Epidermal melanocyte (primary cell): ENCODE measurements at regions not wholly inside any gene's neighbourhood (a gene's known extent, or its start where the extent isn't known, plus 50 kb on each side); places are given as distances from the start of the nearest gene placed in this dataset.

Source experiments
- DNase-seq: peaks from one replicate; pipeline ENCODE4 v3.0.0; 2011; ENCODE audit warnings: low spot score; ENCODE audit not compliant: insufficient read length

DNA sequence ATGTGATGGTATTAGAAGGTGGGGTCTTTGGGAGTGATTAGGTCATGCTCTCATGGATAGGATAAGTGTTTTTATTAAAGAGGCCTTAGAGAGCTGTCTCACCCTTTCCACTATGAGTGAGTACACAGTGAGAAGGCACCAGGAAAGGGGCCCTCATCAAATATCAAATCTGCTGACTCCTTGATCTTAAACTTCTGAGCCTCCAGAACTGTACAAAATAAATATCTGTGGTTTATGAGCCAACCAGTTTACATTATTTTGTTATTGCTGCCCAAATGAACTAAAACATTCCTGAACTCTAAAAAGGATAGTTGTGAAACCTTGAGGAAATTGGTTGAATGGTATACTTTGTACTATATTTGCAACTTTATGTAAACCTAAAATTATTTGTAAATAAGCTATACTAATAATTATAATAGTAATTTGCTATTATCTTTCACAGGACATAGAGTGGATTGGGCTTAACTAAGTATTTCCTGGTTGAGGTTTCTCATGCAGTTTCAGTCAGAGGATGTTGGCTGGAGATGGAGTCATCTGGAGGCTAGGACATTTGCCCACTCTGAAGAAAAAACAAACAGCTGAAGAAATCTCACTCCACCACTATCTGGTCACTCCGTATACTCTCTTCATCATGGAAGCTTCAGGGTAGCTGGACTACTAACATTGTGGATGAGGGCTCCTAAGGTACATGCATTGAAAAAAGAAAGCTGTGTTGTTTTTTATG lies 1068.6 kb upstream of the CADM2 start:
- no peak for DNase-seq

DNA sequence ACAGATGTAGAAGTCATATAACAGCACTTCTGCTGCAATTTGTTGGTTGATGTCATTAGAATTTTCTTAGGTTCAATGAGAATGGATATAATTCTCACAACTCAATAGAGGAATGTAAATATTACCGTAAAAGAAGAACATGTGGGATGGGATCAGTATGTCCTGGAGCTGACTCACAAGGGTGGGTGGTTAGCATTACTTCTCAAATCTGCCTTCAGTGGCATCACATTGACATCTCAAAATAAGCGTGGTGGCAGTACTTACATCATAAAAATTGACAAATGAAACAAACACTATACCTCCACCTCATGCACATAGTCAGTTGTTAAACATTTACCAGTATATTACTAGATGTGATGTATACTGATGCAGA lies 1068.0 kb upstream of the CADM2 start:
- no peak for DNase-seq

DNA sequence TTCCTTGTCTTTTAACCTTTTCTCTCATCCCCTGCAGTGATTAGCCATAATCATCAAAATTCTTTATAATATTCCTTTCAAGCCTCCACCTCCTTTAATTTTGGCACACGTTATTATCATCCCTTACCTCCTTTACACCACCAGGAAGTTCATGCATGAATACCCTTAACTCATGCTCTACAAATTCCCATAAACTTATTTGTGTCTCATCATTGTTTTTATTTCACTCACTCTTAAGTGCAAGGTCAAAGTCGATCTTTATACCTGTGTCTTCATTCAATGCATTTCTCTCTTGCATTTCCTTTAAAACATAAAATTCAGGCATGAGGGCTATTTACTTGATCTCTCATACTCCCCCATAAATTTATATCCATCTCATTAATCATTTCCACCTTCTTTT lies 1064.6 kb upstream of the CADM2 start:
- no peak for DNase-seq

DNA sequence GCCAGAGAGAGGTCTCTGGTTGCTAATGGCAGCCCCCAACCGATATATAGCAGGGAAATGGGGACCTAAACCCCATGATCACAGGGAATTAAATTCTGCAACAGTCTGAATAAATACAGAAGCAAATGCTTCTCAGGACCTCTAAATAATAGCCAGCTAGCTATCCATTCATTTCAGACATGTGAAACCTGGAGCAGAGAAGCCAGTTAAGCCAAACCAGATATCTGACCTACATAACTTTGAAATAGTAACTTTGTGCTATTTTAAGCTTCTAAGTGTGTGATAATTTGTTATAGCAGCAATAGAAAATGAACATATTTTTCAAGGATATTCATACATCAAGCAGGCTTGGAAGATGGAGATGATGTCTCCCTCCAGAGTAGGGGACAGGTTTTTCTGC lies 1062.9 kb upstream of the CADM2 start:
- no peak for DNase-seq

DNA sequence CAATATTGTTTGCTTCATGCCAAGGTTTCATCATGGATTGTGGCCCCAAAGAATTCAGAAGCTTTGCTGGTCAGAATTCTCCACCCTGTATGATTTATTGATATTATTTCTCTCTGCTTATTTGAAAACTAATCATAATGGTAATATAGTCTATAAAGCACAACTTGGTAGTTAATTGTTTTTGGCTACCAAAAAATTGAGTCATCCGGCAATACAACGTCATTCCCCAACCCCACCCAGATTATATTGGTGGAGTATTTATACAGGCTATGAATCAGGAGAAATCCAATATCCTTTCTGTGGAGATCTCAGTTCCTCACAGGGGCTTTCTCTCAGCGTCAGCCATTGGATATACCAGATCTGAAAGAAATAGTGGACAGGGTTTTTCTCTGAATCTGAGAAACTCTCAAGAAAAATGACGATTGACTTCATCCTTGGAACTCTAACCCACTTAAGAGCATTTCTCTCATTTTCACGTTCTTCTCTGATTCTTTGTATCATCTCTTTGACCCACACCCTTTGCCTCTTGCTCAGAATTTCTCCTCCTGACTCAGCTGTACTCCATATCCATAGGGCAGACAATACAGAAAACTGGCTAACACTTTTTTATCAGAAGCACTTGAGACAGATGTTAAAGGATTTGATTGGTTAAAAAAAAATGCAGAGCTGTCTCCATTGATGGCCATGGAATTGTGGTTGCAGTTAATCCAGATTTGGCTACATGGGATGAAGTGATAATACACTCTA lies 1055.8 kb upstream of the CADM2 start:
- no peak for DNase-seq

DNA sequence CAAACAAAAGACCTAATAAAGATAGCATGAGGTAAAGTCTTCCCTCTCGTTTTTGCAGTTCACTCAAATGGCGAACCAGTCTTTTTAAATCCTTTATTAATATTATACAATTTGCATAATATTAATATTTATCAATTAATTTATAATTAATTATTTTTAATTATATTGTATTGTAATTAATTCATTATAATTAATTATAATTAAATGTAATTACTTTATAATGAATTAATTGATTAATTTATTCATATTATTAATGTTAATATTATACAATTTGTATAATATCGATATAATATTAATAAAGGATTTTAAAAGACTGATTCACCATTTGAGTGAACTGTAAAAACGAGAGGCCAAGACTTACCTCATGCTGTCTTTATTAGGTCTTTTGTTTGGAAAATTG lies 1045.4 kb upstream of the CADM2 start:
- no peak for DNase-seq

DNA sequence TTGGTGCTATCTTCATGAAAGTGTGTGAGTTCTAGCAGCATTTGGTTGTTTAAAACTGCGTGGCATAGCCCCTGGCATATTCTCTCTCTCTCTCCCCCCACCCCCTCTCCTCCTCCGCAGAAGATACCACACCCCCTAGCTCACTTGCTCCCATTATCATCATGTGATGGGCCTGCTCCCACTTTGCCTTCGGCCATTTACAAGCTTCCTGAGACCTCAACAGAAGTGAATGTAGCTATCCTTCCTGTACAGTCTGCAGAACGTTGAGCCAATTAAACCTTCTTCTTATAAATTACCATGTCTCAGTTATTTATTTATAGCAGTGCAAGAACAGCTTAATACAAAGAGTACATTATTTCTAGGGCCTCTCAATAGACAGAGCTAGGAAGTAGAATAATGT lies 1032.5 kb upstream of the CADM2 start:
- DNase-seq: peak; percentile 39

DNA sequence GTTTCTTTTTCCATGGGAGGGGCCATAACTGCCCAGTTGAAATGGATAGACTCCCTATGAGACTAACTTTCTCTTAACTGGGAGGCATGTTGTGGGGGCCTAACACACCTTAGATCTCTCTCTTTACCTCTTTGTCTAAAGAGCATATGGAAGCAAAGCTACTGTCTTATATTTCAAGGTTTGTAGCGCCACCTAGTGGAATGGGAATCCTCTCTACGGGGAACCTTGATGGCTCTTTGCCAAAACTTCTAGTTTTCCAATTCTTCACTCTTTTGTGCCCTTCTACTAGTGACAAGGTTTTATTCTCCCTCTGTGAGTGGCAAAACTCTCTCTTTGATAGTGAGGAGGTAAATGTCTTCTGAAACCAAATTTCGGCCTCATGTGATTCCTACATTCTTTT lies 1030.4 kb upstream of the CADM2 start:
- no peak for DNase-seq

DNA sequence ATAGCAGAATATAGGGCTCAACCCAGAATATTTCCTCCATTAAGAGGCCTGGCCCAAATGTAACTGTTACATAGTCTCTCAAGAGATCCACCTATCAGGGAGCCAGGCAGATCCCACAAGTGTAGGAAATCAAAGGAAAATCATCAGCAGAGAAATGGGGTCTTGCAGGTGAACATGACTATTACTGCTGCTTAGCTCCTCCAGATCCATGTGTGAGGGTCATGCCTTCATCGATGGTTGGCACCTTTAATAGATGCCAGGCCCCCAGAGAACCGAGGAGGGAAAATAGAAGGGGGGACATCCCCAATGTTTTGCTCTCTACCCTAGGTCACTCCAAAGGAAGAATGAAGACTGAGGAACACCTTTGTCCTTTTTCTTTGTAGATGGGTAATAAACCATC lies 1029.9 kb upstream of the CADM2 start:
- DNase-seq: no peak

DNA sequence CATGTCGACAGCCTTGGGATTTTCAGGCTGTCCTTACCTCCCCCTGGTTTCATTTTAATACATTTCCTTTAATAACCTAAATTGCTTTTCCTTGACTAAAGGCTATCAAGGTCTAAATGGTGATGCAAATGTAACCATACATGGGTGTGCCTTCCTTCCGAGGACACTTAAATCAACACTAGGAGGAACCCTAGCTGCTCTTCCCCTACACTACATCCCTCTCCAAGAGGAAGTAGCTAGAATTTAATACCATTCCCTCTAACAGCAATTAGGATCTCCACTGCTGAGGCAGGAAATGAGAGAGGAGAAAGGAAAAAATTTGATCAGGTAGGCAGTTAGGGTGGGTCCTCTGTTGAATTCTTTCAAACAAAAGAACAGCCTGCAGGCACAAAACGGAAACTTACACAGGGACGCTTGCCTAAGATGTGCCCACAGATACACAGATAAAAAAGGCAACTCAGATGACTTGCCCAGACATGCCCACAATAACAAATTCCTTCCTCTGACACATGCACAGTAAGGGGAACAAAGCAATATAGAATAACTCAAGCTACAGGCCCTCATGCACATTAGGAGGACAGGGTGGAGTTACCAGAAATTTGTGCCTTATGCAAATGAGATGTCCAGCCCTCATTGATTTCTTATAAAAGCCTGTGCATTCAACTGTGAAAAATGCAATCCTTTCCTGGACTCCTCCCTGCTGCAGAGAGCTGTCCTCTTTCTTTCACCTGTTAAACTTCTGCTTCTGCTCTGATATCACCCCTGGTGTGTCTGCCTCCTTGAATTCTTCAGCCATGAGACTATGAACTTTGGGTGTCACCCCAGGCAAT lies 1024.4 kb upstream of the CADM2 start:
- DNase-seq: no peak

DNA sequence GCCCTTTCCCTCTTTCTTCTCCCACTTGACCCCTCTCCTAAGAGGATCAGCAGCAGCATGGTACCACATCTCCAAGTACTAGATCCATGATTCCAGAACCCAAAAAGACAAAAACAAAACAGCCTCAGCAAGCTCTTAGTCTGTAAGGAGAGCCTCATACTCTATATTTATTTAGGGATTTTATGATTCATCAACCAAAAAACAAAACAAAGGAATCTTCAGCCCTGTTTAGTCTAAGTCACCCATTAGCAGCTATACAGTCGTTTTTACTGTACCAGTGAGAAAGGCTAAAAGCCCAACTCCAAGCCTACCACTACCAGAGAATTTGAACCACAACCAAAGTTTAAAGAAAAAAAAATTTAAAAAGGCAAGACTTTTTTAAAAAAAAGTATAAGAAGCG lies 1020.3 kb upstream of the CADM2 start:
- DNase-seq: no peak

DNA sequence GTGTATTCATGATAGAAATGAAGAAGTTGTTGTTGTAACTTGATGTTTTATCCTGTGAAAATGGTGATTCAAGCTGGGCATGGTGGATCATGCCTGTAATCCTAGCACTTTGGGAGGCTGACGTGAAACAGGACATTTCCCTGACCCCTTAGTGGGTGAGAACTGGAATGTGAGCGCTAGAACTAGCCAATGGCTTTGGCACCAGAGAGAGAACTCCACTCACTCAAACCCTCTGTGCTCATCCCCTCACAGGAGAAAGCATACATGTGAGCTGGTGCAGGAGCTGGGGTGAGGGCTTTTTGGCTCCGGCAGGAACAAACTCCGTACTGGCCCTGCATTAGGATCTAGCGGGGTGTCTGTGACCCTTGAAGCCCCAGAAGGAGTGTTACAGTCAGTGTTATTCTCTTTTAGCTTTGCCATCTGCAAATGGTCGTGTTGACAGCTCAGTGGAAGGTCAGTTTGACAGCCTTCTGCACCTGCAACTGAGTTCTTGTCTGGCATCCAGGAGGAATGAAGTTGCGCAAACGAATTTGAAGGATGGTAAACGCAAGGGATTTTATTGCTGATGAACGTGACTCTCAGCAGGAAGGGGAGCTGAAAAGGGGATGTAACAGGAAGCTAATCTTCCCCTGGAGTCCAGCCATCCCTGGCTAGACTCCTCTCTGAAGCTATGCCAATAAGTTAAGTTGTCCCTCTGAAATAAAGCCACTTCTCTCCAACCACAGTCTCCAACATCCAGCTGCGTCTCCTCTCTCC lies 1016.6 kb upstream of the CADM2 start:
- no peak for DNase-seq

DNA sequence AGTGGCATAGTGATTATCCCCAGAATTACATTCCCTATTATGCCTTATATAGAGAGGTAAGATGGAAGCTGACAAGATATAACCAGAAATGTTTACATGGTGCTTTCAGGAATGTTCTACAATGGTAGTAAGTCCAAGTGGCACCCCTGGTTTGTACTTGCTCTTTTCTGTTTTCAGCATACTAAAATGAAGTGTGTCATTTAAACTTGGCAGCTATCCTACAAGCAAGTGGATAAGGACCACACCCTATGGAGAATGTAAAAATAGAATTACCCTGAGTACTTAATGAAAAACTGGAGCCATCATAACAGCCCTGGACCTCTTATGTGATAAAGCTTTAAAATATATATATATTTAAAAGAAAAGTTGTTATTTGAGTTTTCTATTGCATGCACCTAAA lies 1012.7 kb upstream of the CADM2 start:
- DNase-seq: no peak

DNA sequence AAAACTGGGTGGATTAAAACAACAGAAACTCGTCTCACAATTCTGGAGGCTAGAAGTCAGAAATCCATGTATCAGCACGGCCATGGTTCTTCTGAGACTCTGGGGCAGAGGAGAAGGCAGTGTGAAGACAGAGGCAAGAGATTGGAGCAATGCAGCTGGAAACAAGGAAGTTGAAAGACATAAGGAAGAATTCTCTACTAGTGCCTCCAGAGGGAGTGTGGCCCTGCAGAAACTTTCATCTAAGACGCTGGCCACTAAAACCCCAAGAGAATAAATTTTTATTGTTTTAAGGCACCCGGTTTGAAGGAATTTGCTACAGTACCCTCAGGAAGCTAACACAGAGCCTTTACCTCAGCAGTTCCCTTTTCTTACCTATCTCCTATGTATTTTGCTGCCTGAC lies 1012.2 kb upstream of the CADM2 start:
- no peak for DNase-seq

DNA sequence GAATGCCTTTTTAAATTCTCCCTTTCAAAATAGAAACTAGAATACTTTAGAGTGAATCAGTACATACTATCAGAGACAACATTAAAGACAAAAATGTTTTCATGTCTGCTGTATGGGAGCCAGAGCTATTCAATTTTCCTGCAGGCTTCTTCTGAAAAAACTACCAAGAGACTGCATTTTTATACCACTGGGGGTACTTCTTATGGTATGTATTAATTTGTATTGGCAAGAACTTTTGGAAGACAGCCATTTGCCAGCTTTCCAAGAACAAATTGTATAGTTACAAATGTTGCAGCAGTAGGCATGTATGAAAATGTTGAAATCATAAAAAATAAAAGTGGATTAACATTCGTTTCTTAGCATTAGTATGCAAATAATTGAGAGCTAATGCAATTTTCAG lies 1010.0 kb upstream of the CADM2 start:
- no peak for DNase-seq

DNA sequence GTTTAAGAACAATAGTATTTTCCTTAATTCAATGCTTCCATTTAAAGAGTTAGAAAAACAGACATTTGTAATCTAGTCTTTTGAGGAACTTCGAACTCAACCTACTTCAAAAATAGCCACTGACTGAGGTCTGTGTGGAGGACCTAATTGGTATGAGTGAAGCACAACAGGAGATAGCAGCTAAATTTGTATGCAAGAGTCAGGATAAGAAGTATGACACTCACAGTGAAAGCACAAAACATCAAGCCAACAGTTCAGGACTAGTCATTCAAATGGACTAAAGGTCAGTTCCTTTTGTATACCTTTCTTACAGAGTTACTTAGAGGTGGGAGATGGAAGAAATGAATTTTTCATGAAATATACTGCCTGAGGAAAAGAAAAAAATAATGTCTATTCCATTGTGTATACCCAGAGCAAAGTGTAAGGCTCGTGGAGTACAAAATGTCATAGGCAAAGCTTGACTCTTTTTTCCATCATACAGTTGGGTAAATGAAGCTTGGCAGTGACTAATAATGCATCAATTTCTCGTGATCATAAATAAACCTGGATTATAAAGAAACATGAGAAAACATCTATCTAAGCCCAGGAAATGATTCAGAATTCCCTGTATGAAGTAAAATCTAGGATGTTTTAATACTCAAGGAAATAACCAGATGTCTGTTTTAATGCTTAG lies 1005.2 kb upstream of the CADM2 start:
- no peak for DNase-seq

DNA sequence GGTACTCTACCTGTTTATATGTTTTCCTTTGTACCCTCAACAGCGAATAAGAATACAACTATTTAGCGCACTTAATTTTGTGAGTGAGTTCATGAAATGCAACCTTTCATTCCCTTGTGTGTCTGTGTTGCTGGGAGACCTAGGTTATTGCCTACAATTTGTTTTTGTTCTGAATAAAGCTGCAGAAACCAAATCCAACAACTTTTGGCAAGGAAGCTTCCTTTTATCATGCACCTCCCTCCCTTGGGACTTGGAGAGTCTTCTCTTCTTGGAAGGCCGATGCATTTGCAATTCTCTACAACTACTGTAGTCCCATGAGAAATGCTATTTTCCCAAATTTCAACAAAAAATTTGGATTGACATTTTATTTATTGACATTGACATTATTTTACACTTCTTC lies 1002.4 kb upstream of the CADM2 start:
- DNase-seq: no peak

DNA sequence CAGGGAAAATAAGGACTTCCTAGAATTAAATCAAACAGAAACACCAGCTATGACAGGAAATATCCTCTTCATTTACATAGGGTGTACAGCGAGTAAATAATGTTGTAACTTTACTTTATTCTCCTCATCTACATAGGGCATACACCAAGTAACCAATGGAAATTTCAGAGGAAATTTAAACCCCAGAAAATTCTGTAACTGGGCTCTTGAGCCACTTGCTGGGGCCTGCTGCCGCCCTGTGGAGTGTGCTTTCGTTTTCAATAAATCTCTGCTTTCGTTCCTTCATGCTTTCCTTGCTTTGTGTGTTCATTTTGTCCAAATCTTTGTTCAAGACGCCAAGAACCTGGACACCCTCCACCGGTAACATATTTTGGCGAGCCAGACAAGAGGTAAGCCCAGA lies 990.4 kb upstream of the CADM2 start:
- no peak for DNase-seq

DNA sequence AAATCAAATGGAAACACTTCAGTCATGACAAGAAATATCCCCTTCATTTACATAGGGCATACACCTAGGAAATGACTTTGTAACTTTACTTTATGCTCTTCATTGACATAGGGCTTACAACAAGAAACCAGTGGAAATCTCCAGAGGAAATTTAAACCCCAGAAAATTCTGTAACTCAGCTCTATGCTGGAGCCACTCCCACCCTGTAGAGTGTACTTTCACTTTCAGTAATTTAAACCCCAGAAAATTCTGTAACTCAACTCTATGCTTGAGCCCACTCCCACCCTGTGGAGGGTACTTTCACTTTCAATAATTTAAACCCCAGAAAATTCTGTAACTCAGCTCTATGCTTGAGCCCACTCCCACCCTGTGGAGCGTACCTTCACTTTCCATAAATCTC lies 987.1 kb upstream of the CADM2 start:
- no peak for DNase-seq

DNA sequence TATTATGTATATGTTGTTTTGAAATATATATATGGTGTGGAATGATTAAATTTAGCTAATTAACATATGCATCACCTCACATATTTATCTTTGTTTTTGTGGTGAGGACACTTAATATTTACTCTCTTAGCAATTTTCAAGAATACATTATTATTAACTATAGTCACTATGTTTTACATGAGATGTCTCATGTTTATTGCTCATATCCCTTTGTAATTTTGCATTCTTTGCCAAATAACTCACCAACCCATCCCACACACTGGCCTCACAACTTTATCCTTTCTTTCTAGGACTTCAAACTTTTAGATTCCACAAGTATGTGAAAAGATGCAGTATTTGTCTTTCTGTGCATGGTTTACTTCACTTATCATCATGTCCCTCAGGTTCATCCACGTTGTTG lies 950.2 kb upstream of the CADM2 start:
- DNase-seq: no peak

DNA sequence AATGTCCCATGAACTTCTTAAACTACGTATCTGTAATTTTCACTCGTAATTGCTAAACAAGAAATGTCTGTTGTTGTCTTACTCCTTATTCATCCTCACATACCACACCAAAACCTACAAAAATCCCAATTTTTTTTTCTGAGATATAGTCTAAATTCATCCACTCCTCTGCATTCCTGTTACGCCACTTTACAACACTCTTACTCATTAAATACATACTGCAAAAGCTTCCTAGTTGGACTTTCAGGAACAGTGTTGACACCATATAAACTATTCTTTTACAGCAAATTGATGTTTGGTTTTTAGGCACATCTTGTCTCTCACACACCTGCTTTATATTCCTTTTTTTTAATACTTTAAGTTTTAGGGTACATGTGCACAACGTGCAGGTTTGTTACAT lies 934.9 kb upstream of the CADM2 start:
- DNase-seq: no peak
